NCI-H1105 (cell line): ENCODE measurements at regions not wholly inside any gene's neighbourhood (a gene's known extent, or its start where the extent isn't known, plus 50 kb on each side); places are given as distances from the start of the nearest gene placed in this dataset.

Experiments used
- DNase-seq: peaks from one replicate; lab custom pipeline; 2025; lab: John Stamatoyannopoulos, UW

DNA sequence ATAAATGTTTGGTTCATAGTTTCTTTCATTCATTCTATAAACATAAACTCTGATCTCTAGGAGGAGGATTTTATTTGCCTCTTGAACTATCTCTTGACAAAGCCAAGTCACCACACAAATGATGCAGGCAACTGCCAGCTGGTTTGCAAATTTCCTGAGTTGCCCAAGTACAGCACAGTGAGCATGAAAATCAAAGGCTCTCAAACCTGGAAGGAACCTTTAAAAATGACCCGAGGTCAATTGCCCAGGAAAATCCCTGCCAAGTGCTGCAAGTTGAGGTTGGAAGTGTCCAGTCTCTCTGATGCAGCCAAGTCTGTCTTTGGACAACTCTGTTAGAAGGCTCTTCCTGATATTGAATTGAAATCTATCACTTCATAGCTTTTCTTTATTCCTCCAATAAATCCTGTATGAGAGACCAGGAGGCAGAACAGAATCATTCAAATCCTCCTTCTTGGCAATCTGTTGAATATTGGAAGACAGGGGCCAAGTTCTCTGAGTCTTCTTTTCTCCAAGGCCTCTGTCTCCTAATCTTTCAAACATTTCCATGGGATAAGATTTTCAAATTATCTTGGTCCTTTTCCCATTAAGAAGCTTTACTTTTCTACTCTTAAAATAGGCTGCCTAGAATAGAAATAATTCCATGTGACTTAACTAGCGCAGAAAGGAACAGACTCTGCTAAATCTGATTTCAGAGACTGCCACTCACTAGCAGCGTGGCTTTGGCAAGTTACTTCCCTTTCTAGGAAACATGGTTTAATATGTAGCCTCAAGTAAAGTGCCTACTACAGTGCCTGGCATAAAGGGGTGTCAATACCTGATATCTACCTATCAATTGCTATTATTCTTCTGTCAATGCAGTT, 159.2 kb downstream of the SNX18 start:
- no peak for DNase-seq

DNA sequence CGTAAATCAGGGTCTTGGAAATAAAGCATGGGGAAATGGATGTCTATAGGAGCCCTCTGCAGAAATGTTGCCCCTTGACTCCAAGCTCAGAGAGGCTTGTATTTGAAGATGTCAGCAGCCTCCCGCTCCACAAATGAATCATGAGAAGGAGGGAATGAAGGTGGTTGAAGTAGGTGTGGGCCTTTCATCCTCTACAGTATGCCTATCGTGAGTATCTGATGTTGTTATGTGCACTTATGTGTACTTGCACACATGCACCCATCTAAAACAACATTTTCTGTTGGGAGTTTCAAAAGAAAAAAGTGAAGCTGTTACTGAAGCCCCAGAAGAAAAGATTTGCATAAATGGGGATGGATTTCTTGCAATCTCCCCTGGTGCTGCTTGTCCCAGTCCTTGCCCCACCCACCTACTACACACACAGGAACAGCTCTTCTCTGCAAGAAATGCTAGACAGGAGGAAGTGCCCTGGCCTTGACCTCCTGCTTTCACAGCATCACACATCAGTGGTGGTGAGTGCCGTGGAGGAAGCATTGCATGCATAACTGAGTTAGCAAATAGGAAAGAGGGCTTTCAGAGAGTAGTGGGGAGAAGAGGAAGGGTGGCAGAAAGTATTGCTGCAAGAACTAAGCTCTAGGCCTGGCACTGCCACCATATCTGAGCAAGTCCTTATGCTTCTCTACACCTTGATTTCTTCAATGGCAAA, 156.1 kb downstream of the SNX18 start:
- DNase-seq, result no peak

DNA sequence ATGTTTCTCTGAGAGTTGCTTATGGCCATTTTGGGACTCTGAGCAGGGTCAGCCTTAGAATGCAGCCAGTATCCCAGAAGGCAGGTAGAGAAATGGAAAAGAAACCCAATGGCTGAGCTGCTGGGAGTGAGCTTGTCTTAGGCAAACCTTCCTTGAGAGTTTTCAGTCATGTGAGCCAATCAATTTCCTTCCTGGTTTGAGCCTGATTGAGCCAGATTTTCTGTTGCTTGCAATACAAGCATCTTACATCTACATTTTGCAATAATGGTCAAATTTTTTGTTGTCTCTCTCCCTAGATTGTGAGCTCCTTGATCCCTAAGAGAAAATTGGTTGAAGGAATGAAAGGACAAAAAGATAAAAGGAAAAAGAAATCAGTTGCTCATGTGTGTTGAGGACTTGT, 155.3 kb downstream of the SNX18 start:
- DNase-seq, result no peak

DNA sequence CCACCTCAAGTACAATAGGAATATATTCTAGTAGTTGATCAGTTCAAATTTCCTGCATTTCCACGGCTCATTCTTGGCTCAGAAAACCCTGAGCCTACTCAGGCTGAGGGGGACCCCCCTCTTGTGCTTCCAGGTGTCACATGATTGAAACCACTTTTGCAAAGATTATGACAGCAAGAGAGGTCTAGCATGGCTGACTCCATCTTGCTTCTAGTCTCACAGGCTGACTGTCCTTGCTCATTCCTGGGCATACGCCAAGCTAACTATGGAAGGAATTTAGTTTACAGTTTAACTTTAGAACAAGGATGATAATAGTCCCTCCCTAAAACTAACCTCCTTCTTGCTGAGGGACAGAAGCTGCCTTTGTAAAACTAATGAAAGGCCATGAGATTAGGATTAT, 154.1 kb downstream of the SNX18 start:
- no peak for DNase-seq

DNA sequence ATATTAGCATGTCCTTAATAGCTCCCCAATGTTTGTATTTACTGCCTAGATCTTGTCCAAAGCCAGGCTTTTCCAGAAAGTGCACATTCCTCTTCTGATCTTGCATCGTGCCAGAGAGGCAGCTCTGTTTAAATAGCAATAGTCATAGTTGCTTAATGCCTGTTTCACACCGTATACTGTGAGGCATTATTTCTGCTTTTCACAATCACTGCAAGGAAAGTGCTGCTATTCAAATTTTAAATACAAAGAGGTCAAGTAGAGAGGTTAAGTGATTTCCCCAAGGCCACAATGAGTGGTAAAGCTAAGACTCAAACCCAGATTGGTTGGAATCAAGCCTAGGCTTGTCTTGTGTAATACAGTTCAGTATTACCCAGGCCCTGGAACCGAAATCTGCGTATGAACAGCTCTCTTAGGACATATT, 153.6 kb downstream of the SNX18 start:
- DNase-seq, result no peak

DNA sequence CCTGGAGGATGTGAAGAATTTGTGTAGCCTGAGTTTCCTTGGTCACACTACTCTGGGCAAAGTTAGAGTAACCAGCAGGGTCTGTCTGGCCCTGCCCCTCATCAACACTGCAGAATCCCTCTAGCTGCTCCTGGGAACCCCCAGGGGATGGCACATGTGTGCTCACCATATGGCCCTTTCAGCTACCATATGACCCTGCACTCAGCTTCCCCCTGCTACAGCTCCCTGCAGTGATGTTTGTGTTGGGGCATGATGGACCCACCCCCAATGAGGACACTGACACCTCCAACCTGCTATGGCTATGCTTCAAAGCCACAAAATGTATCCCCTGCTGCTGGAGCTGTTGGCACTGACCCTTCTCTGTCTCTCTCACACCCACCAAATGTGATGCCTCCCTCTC, 152.7 kb downstream of the SNX18 start:
- DNase-seq, result no peak

DNA sequence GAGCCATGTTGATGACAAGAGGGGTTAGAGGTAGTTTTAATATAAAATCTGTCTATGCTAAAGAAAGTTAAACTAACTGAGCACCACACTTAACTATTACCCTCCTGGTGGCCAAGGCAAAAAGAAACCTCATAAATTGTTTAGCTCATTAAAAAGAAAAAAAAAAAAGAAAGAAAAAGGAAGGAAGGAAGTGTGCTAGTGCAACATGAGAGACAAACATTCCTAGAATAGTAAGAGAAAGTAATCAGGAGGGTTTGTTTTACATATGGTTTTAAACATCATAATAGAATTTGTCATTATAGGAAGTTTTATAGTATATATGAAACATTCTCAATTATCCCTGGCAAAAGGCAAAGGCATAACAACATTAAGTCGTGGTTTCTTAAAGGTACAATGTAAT, 152.3 kb downstream of the SNX18 start:
- no peak for DNase-seq

DNA sequence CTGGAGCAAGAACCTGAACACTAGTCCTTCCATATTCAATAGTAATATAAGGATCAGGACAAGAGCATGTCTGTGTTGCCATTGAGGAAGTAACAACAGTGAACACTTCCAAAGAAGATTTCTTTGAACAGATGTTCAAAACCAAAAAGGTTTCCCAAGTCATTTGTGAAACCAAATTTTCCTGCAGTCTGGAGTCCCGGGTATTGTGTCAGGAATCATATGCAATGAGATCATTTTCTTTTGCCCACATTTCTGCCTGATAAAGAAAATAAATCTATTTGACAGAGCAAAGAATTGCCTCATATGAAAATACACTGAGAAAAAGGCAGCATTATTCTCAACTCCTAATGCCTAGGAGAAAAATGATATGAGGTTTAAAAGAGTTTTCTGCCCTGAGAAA, 151.7 kb downstream of the SNX18 start:
- no peak for DNase-seq

DNA sequence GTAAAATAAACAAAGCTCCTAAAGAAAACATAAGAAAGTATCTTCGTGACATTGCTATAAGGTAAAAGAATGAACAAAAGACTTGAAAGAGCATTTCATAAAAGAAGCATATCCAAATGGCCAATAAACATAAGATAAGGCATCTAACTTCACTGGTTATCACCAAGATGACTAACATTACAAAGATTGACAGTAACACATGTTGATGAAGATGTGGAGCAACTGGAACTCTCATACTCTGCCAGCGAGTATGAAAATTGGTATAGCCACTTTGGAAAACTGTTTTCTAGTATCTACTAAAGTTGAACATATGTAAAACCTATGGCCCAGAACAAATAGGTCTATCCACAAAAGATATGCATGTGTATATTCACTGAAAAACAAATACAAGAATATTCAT, 150.5 kb downstream of the SNX18 start:
- no peak for DNase-seq

DNA sequence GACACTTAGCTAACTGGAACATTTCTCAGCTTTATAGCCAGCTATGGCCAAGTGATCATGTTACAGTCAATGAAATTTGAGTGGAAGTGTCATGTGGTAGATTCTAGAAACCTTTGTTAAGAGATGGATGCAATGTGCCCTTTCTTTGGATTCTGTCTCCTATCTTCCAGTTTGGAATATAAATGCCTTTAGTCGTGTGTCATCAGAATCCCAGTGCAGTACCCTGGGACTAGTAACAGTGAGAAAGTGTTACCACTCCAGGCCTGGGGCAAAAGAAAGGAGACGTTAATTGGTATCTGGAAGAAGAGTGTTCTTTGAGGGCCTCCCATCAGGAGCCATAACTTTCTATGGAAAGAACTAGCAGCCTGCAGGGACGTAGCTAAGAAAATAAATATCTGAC, 149.6 kb downstream of the SNX18 start:
- DNase-seq, result no peak

DNA sequence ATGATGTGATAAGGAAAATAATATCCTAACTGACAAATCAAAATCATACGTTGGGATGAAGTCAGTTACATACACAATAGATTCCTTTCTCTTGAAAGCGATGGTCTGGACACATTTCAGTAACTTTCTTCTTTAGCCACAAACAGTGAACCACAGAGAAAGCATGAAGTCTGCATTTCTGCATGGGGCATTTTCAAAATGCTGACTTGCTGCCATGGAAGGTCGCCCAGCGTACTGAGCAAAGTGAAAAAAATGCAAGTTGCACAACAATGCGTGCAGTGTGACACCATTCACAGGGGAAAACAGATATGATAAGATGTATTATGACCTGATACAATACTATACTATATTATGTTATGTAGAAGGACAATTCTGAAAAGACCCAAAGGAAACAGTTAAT, 146.3 kb downstream of the SNX18 start:
- DNase-seq, result no peak

DNA sequence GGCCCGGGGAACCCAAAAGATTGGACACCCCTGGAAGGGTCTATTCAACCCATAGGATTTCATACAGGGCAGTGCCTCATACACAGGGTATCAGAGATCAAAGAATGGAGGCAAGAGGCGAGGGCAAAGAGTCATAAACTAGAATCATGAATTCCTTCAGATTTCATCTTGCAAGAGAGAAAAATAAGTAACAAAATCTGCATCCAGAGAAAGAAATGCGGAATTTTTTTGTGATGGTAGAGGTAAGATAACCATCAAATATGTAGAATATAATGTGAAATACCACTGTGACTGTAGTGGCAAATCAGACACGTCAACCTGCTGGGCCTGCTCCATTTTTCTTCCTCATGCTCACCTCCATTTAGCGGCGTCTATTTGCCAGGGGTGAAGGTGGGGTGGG, 143.6 kb downstream of the SNX18 start:
- DNase-seq, result no peak

DNA sequence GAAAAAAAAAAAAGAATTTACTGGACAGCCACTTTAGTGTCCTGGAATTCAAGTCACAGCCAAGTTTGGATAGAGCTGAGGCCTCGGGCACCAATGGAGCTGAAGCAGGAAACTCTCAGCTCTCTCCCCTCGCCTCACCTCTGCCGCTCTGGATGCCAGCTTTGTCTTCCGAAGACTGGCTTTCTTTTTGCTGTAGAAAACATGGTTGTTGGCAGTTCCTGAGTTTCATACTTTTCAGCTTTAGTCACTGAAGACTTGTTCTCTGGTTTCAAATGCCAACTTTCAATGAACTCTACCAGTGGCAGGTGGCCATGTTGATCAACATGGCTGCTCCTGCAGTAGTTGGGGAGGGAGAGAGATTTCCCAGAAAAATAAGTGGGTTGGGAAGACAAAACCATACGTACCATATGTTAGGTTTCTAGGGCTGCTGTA, 142.2 kb downstream of the SNX18 start:
- DNase-seq, result no peak

DNA sequence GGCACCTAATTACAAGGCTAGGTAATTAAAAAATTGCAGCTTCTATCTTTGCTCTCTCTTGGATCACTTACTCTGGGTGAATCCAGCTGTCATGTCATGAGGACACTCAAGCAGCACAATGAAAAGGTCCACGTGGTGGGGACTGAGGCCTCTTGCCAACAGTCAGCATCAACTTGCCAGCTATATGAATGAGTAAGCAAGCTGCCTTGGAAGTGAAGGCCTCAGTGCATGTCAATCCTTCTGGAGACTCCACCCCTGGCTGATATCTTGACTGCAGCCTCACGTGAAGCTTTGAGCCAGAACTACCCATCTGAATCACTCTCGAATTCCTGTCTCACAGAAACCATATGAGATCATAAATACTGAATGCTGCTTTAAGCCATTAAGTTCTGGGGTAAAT, 140.5 kb downstream of the SNX18 start:
- DNase-seq, result no peak

DNA sequence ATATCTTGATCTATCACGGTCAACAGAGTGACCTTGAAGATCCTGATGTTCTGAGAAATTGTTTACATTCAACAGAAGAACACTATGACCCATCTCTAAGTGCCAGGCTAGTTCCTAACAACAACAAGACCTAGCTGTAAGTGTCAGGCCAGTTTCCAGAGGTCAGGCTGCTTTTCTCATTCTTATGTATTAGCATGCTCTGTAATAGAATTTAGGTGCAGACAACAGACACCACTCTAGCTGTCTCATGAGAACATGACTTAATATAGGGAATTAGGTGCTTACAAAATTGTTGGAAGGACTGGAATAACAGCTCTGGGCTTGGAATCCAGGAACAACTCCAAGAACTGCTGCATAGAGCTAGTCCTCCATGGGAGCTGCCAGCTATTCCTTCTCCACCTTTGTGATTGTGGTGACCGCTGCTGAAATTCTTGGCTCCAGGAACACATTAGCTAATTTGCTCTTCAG, 138.7 kb downstream of the SNX18 start:
- DNase-seq, result no peak

DNA sequence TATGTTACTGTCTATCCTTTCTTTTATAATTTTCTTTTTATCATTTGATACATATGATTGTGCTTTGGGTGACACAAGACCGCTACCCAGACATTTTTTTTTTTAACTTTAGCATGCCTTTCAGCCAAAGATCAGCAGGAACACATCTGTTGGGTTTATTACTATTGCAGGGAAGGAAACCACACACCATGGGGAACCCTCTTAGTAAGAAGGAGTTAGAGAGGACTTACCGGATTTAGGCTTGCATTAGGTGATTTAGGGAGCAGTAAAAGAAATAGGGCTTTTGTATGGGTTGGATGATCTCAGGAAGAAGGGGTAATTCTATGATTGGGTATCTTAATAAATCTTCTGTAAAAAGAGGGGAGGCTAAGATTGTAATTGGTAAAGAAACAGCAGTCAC, 138.2 kb downstream of the SNX18 start:
- no peak for DNase-seq

DNA sequence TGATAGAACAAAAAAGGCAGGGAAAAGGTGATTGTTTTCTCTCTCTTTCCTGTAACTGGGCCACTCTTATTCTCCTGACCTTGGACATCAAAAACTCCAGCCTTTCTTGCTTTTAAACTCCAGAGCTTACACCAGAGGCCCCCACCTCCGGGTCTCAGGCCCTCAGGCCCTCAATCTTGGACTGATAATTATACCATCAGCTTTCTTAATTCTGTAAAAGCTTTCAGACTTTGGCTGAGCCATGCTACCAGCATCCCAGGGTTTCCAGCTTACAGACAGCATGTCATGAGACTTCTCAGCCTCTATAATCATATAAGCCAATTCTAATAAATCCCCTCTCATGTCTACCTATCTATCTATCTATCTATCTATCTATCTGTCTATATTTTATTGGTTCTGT, 137.7 kb downstream of the SNX18 start:
- DNase-seq, result no peak

DNA sequence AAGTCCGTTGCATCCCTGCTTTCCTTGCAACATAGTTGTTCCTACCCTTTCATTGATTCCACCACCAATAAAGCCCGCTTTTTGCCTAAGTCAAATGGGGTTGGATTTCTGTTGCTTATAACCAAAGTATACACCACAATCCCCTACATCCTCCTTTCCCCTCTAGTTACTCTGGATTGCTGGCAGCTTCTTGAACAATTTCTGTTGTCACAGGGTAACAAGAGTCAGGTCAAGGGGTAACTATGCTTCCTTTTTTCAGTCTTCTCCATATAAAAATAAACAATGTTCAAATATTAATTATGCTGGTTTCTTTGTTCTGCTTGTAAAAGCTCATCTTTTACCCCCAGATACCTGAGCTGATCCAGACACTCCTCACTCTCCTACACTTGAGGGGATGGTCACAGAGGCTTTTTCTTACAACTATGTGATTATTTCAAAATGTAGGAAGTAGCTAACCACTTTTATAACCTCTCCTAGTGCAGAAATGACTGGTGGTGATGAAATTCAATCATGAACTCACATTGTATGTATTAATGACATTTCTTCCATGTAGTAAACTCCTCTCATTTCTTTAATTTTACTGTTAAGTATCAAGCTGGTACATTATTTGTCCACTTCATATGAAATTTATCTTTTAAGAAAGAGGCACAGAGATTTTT, 136.5 kb downstream of the SNX18 start:
- no peak for DNase-seq

DNA sequence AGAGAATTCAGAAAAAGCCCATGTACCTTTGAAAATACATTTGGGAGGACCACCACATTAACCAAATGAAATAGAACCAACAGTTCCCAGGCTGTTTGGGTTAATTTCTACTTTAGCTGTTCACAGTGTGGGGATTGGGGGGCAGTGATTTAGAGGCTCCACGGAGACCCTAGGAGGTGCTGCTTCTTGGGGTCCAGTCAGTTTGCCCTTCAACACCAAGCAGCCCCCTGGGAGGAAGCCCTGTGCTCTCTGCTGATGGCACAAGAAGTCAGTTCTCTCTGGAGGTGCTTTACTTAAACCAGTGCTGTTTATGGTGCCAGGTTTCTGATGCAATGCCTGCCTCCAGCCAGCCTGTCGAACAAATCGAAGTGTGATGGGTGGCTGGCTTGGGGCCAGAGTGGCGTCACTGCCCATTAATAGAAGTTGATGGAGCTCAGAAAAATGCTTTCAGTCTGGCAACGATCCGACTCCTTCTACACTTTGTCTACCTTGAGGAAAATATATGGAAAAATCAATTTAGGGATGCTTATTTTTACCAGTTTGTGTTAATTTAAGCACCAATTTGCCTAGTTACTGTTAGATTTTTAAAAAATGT, 134.0 kb downstream of the SNX18 start:
- DNase-seq, result peak; percentile 70

DNA sequence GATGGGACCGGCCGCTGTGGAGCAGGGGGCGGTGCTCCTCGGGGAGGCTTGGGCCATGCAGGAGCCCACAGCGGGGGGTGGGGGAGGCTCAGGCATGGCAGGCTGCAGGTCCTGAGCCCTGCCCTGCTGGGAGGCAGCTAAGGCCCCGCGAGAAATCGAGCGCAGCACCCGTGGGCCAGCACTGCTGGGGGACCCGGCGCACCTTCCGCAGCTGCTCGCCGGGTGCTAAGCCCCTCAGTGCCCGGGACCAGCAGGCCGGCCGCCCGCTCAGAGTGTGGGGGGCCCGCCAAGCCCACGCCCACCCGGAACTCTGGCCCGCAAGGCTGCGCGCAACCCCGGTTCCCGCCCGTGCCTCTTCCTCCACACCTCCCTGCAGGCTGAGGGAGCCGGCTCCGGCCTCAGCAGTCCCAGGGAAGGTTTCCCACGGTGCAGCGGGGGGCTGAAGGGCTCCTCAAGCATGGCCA, 131.5 kb downstream of the SNX18 start:
- DNase-seq, result no peak

DNA sequence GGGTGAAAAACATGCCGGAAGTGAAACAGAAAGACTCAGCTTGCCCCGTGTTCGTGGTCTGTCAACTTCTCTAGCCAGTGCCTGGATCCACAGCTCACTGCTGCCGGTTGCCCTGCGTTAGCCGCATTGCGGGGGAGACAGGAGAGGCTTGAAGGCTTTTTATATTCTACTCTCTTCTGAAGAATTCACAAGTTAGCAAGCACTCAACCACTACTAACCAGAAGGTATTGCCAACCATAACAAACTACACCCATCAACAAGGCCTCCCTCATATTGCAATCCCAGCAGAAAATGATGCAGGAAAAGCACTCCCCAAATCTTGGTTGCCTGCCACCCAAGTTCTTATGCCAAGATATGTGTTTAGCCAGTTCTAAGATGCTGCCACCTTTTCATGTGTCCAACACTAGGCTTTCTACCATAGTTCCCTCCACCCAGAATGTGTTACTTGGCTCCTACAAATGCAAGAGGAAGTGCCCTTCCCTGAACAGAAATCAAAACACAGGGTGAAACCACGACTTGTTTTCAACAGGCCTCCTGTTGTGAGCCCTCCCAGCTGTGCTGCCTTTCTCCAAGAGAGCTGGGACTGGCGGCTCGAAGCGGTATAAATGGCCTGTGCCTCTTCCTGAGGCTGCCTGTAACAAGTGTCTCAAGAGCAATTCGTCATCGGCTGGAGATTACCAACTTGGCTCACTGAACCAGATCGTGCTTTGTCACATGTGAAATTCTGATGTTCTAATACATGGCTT, 129.0 kb downstream of the SNX18 start:
- no peak for DNase-seq

DNA sequence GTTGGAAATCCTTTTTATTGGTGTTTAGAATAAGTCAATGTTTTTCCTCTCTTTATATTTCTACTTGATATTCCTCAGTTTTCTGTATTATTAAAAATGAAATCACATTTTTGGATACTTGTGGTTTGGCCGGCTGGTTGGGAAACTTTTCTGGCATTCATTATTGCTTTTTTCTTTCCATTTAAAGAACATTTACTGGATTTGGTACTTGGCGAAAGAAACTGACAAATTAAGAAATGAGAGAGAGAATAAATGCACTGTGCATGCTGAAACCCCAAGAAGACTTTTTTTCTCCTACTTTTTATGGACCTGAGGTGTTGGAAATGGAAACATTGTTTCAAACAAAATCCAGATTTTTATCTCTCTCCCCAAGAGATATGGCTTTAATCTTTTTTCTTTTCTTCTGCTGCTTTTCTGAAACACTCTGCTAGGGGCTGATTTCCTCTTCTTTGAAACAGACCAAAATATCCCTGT, 128.4 kb downstream of the SNX18 start:
- no peak for DNase-seq
